M059J (cell line): ENCODE measurements at regions not wholly inside any gene's neighbourhood (a gene's known extent, or its start where the extent isn't known, plus 50 kb on each side); places are given as distances from the start of the nearest gene placed in this dataset.
"Not testable (repeated sequence)": the region's sequence is repeated elsewhere in the genome, so short reads cannot be mapped to it uniquely, and the experiment has no call there.

Source experiments
- DNase-seq: peaks from one replicate; pipeline ENCODE4 v3.0.0-alpha.2; 2012; ENCODE audit warnings: low read depth

DNA sequence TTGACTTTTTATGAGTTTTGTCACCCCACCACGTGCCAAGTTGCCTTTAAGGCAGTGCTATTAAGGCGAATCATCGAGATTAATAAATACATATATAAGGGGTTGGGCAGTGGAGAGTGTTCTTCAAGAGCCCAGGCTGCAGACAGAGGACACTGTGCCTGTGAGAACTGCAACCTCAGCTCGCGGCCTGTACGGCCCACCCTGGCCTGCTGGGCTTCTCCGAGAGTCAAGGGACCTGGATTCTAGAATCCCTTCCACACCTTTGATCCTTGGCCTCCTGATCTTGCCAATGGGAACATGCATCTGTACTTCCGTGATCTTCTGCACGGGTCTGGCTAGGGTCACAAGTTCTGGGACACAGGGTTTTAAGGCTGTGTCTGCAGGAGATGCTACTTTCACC is 54.5 kb downstream of the IRX5 start:
- DNase-seq: no peak

DNA sequence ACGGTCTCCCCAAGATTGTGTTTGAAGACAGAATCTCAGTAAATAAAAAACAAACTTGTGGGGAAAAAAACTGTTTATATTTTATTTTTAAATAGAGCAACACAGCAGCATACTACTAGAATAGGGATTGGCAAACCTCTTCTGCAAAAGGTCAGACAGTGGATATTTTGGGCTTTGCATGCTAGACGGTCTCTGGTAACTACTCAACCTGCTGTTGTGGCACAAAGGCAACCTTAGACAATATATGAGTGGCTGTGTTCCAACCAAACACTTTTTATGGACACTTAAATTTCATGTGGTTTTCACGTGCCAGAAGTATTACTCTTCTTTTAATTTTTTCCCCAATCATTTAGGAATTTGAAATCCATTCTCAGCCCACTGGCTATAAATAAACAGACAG is 55.0 kb downstream of the IRX5 start:
- DNase-seq: no peak

DNA sequence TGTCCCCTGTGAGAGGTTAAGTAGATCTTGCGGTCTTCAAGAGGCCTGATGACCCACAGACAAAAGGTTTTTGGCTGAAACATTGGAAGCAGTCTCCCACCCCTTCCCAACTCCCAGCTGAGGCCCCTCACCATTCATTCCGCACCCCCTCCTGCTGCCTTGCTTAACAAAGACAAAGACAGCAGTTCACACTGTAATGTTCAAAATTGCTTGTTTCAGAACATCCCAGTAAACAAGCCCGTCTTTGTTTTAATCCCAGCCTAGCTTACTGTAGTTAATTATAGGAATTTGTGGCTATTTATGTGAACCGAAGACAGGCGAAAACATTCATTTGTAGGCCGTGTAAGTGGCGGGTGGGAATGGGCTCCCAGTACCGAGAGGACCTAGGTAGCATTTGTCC is 55.7 kb downstream of the IRX5 start:
- DNase-seq: no peak

DNA sequence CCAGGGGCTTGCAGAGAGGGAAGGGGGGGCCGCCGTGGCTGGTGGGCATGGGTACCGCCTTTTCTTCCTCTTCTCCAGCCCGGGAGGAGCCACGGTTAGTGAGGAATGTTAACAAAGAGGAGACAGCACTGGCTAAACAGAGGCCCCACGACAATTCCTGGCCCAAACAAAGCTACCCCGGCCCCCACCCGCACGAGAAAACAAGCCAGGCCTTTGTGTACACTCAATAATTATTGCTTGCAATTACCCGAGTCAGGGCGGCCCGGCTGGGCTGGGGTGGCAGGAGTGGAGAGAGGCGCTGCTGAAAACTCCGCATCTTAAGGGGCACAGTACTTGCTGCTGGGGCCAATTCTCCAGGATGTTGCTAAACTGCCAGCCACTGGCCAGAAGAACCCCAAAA is 56.4 kb downstream of the IRX5 start:
- DNase-seq: no peak

DNA sequence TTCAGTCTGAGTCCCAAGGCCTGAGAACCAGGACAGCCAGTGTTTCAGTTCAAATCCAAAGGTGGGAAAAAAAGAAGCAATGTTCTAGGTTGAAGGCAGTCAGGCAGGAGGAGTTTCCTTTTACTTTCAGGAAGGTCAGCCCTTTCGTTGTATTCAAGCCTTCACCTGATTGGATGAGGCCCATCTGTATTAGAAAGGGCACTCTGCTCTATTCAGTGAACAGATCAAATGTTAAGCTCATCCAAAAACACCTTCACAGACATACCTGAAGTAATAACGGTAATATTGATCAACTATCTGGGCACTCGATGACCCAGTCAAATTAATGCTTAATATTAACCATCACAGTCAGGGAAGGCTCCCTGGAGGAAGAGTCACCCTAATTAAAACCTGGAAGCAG is 60.9 kb downstream of the IRX5 start:
- no peak for DNase-seq

DNA sequence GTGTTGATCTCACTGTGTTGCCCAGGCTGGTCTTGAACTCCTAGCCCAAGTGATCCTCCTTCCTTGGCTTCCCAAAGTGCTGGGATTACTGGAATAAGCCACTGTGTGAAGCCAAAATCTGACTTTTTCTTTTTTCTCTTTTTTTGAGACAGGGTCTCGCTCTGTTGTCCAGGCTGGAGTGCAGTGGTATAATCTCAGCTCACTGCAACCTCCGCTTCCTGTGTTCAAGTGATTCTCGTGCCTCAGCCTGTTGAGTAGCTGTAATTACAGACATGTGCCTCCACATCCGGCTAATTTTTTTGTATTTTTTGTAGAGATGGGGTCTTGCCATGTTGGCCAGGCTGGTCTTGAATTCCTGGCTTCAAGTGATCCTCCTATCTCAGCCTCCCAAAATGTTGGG is 61.3 kb downstream of the IRX5 start:
- not testable (repeated sequence) for DNase-seq

DNA sequence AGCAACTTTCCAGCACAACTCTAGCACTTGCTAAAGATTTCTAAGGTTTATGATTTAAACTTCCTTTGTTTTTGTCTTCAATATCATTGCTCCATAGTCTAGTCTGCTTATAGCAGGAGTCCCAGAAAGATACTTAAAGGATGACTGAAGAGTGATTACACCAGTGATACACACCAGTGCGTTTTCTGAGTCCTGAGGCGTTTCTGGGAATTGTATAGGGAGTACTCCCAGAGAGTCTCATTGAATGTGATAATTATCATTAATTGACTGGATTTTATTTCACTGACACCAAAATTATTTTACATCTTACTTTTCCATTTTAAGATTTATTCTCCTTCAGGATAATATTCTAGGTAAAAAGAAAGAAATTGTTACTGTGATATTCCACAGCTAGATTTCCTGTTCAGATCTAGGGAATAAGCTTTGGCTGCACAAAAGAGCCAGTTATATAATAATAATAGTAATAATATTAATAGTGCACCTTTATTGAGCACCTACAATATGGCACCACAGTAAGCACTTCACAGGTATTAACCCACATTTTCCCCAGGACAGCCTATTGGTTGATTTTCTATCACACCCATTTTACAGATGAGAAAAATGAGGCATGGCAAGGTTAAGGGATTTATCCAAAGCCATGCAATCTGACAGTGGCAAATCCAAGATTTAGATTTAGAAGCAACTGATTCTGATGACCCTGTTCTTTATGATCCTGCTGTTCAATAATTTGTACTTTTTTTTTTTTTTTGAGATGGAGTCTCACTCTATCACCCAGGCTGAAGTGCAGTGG is 62.6 kb downstream of the IRX5 start:
- no peak for DNase-seq

DNA sequence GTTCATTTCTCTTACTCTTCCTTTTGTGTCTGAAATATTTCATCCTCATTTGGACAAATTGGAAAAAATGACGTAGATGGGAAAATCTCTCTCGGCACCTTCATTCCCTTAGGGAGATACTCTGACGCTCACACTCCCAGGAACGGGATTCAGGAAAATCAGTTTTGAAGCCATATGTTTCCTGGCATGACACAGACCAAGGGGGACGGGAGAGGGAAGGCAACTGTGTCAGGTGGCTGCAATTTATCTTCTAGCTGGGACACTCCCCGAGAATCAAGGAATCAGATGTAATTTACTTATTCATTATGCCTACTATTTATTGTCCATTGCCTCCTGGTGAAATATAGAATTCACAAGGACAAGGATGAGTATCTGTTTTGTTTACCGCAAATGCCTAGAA is 65.5 kb downstream of the IRX5 start:
- DNase-seq: no peak

DNA sequence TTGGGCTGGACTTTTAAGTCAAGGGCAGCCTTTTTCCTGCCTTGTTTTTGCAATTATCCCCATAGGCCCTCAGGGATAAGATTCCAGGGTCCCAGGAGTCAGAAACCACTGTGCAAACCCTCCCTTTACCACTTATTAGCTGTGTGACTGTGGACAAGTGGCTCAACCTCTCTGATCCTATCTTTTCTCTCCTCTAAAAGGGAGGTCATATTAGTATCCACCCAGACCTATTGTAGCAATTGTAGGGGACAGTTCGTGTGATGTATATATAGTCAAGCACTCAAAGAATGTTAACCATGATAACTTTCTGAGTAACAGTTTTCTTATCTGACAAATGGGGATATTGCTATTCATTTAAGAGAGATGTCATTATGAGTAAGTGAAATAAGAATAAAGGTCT is 68.2 kb downstream of the IRX5 start:
- DNase-seq: no peak

DNA sequence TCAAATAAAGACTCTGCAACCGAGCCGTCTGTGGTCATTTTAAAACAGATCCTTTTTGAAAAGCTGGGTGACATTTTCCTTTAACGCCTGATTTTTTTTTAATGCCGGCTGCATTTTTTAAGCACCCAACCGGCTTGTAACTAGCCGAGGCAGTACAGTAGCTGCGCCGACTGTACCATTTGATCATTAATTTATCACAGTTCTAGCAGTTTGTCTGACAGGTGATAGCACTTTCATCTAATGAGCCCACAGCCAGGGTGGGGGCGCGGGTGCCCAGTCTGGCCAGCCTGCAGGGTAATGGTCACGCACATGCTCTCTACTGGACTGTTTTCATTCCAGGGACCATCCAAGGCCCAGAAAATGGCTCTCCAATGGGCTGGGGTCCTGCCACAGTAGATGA is 68.8 kb downstream of the IRX5 start:
- no peak for DNase-seq

DNA sequence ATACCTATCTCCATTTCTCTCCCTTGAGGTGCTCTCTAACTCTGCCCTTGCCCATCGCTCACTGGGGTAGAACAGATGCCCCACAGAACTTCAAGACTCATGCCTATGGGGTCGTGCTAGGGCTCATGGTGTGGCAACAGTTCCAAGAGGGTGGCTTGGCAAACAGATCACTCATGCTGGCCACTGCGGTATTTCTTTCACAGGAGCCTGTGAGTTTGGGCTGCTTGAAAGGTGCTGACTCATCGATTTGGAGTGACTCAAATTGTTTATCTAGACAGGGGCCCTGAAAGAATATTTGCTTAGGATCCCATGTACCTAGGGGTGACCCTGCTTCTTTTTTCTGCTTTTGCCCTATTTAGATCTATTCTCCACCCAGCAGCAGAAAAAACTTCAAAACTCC is 69.9 kb downstream of the IRX5 start:
- peak; percentile 51 for DNase-seq

DNA sequence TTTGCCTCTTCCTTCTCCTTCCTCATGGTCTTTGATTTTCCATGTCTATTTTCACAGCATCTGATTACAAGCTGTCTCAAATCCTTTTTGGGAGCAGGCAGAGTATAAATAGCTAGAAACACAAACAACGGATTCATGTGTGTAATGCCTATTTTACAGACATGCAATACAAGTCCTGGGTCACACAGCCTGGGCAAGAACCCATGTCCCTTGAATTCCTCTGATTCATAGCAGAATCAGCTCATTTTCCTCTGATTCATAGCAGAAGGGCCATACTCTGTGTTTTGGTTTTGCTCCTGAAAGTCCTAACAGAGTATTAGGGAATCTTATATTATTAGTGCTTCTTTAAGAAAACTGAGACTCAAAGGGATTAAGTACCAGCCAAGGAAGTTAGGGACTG is 71.3 kb downstream of the IRX5 start:
- peak; percentile 14 for DNase-seq

DNA sequence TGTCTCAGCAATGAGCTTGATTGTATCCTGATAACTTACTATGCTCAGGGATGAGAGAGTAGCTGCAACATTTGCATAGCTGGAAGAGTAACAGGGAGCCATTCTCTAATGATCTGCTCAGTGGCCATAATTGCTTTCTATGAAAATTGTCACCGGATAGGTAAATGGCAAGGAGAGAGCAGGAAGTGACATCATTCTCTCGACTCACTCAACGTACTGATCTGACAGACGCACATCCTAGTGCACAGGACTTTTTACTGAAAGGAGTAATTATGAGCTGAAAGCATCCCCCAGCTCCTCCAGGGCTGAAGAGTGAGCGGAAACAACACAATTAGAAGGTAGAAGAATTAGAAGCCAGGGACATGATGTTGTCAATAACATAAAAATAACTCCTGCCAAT is 71.8 kb downstream of the IRX5 start:
- no peak for DNase-seq

DNA sequence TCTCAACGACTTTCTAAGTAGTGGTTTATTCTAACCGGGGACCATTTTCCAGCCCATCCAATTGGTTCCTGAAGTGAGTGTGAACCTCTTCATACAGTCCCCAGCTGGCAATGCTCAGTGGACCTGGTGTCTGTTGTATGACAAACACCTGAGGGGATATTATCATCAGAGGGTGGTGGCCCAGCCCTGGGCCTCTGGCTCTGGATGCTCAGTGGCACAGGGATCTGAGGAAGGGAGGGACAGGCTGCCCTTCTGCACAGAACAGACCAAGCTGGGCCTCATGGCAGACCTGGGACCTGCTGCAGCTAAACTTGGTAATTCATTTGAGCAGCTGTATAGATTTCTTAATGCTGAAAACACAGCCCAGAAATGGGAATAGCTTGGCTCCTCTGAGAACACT is 72.6 kb downstream of the IRX5 start:
- no peak for DNase-seq

DNA sequence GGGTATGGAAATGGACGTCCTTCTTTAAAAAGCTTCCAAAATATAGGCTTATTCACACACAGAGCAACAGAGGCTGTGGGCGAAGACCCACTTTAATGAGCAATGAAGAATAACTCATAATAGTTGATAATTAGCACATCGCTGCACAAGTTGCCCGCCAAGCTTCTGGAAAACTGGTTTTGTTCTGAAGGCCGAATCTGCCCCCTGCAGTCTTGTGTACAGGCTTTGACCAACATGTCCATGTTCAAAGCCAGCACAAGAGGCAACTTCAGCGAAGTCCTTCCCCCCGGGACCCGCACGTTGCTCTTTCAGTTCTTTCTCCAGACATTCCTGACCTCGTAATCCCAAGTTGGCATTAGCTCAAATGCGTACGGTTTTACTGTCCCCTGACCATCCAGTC is 73.3 kb downstream of the IRX5 start:
- DNase-seq: no peak

DNA sequence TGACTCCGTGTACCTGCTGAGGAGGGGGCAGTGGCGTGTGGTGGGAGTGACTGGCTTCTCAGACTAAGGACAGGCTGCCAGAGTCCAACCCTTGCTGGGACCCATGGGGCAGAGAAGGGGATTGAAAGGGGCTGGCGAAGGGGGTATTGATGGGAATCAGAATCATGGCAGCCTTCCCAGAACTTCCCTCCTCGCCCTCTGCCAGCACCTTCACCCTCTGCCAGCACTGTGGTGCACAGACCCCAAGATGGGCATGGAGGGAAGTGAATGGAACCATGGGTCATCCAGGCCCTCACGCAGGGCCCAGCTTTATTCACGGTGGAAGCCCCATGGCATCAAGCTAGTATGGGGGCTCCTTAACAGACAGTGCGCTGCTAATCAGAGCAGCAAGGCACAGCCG is 76.8 kb downstream of the IRX5 start:
- no peak for DNase-seq

DNA sequence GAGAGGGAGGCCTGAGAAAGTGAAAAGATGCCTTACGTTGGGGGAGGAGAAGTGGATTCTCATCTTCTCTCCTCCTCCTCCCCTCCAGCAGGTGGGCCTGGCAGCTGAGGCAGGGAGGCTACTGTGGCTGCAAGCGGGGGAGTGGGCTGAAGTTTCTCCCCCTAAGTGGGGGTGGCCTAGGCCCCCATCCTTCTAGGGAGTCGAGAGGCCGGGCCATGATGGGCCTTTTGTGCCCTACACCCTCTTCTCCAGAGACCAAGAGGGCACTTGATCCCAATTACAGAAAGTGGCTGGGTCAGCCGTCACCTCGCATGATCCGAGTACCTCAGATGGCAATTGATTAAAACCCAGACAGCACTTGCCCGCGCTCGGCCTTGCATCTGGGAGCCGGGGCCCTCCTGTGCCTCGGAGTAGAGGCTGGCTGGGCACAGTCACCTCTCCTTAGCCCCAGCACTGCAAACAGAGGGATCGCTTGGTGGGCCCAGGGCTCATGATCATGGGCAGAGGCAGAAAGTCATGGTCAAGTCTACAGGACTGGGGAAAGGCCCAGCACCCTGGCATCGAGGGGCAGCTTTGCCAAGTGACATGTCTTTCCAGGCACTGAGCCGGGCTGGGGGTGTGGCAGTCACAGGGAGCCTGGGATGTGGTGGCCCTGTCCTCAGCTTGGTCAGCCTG is 78.3 kb downstream of the IRX5 start:
- no peak for DNase-seq

DNA sequence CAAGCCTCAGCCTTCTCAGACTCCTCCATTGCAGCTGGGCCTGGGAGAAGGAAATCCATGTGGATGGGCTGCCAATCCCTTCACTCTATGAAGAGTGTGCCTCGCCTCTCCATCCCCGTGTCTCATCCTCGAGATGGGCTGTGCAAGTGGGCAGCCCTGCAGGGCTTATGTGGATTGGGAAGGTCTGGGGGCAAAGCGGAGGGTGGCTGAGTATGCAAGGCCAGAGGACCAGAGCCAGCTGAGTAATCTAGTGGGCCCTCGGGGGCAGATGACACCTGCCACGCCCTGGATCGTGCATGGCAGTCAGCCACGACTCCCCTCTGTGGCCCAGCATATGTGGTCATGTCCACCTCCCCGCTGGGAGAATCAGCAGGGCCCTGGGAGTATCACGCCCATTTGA is 78.9 kb downstream of the IRX5 start:
- no peak for DNase-seq

DNA sequence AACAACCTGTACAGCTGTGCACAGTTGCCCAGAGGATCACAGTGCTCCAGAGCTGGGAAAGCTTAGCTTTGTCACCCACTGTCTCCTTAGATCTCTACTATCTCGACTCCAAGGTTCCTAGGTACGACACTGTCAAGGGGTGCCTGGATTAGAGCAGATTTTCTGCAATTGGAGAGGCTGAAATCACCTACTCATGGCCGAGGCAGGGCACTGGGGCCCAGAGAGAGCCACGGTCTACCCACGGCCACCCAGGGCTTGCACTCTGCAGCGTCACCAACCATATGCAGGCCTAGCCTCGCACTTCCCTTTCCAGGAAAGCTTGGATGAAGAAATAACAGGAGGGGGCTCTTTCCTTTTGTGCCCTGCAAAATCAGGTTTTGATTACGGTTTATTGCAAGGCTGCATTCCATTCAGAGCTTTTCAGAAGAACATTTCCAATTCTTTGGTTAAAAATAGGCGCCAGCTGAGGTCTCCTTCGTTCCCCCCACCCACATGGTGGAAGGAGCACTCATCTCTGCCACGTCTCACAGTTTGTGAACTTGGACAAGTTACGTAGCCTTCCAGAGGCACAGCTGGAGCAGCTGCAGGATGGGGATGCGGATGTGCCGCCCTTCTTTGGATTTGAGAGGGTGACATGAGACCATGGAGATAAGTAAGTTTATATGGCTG is 80.0 kb downstream of the IRX5 start:
- DNase-seq: no peak

DNA sequence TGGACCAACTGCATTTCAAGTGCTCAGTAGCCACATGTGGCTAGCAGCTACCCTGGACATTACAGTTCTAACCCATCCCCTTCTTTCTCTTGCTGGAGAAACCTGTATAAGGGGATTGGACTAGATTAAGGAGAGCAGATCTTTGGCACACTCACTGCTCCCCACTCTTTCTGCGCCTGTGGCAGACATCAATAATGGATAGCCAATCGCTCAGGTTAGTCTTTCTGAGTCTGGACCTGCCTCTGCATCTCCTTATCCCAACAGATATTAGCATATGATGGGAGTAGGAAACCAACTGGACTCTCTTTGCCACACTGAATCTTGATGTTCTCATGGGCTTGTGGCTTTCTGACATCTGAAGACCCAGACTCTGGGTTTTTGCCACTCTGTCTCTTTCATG is 81.7 kb downstream of the IRX5 start:
- DNase-seq: no peak

DNA sequence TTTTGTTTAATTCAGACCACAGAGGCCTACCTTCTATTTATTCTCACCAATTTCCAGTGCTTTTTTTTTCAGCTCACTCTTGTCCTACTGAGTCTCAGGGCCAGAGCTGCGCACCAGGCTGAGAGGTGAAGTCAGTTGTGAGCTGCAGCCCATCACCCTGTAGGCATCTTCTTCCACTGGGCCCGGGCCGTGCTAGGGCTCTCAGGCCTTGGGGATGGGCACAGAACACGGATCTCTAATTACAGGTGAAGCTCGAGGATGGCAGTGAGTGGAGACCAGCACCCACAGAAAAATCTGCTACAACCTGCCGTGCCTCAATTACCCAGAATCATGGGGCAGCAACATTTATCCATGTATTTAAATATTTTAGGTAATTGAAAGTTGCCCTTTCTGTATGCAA is 82.1 kb downstream of the IRX5 start:
- DNase-seq: no peak

DNA sequence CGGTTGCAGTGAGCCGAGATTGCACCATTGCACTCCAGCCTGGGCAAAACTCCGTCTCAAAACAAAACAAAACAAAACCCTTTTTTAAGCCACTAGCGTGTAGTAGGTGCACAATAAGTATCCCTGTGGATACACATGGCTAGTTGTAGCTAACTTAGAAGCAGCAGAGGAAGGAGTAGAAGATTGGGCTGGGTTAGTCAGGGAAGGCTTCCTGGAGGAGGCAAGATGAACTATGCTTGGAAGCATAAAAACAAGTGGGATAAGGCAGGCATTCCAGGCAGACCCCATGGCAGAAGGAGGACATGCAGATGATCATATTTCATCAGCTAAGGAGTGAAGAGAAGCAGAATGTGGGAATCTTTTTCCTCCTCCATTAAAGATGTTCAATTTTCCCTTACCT is 83.4 kb downstream of the IRX5 start:
- no peak for DNase-seq

DNA sequence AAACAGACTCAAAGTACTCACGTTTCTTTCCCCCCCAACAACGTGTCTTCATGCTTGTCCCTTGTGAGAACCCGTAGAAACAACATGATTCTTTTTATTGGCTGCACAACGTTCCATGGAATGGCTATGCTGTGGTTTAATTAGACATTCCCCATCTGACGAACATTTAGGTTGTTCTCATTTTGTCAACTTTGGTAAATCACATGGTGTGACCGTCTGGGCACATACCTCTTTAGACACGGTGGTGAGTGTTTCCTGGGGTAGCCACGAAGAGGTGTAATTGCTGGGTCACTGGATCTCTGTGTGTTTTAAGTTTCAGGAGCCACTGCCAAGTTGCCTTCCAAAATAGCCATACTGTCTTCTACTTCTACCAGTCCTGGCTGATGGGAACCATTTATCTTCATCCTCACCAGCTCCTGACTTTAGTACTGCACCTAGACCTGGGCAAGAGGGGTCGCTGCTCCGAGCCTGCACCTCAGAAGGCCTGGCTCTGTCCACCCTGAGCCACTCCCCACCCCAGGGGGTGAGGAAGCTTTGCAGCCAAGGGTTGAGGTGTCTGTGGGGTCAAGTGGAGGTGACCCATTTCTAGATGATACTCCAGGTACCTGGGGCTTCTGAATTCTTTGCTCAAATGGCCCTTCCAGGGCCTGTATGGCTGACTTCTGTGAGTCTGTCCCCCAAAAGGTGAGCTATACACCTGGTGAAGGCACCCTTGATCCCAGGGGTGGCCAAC is 84.7 kb downstream of the IRX5 start:
- DNase-seq: peak; percentile 13
